ENCODE measurements at regions not wholly inside any gene's neighbourhood (a gene's known extent, or its start where the extent isn't known, plus 50 kb on each side); places are given as distances from the start of the nearest gene placed in this dataset.

- dilution Hi-C loops (cut with MboI; ENCODE audit: extremely low pct_ligation_motif_present, low sequenced_read_pairs) = no loop called here
- Histone ChIP-seq H3K9ac (replicated peaks; ENCODE audit: extremely low read depth, insufficient read depth, low read length) (no peak overlapping the region), H3K4me2 (ENCODE audit: insufficient read depth, low read length) (no peak overlapping the region), H3K9me3 (replicated peaks; ENCODE audit: control insufficient read depth, insufficient read depth, low read length) (peaks cover 2% of the 10 kb centered on the region), H4K20me1 (replicated peaks; ENCODE audit: control insufficient read depth, extremely low read depth, insufficient read depth, low read length) (no peaks in the 10 kb centered on the region), H3K4me1 (ENCODE audit: control insufficient read depth, extremely low read depth, insufficient read depth, low read length) (no peaks in the 10 kb centered on the region), H3K27me3 (ENCODE audit: control insufficient read depth in 2 of 2, insufficient read depth in 2 of 2, low read length in 2 of 2) (no peaks in the 10 kb centered on the region), H3K4me3 (replicated peaks in 1 of 3; ENCODE audit: insufficient read depth in 1 of 3, low read depth in 1 of 3, low read length in 3 of 3) (no peak overlapping the region), H3K27ac (ENCODE audit: insufficient read depth, low read depth, low read length) (no peak overlapping the region), H2AFZ (ENCODE audit: low read depth, low read length) (no peak overlapping the region), H3K79me2 (ENCODE audit: control insufficient read depth, insufficient read depth, low read length) (no peaks in the 10 kb centered on the region), H3K9me1 (replicated peaks; ENCODE audit: control insufficient read depth, extremely low read depth, insufficient read depth, low read length) (no peaks in the 10 kb centered on the region), H3K36me3 (ENCODE audit: control insufficient read depth in 2 of 2, extremely low read depth in 1 of 2, insufficient read depth in 2 of 2, low read length in 2 of 2) (no peaks in the 10 kb centered on the region)
- FAIRE-seq = no peak
- CTCF ChIA-PET = no interaction called here
- TF ChIP-seq FOS (IDR thresholded peaks at IDR 0.05; ENCODE audit: borderline replicate concordance, insufficient read depth, low read length) (no peak), CTCF (IDR thresholded peaks at IDR 0.05; ENCODE audit: extremely low read depth in 1 of 2, insufficient read depth in 1 of 2, low read depth in 1 of 2, low read length in 2 of 2) (no peak), MYC (IDR thresholded peaks at IDR 0.05; ENCODE audit: low read depth, low read length) (no peak), GATA2 (IDR thresholded peaks at IDR 0.05; ENCODE audit: insufficient read depth, insufficient read length, low read depth, low read length) (no peak), JUN (IDR thresholded peaks at IDR 0.05; ENCODE audit: borderline replicate concordance, insufficient read depth, insufficient read length, low read depth) (no peak), MAX (IDR thresholded peaks at IDR 0.05; ENCODE audit: insufficient read depth, insufficient read length) (no peak), EZH2 (IDR thresholded peaks at IDR 0.05; ENCODE audit: borderline replicate concordance, low read depth, low read length, severe bottlenecking) (no peak), POLR2A (IDR thresholded peaks at IDR 0.05; ENCODE audit: low read depth, low read length) (no peak), POLR2AphosphoS5 (IDR thresholded peaks at IDR 0.05; ENCODE audit: insufficient read depth, low read depth, low read length) (no peak)
- no peak for DNase-seq (ENCODE audit: low read depth, low spot score)
- BruUV-seq (replicated peaks) = no TSS peak
- intact Hi-C loops (cut with micrococcal nuclease) = no loop called here
- POLR2A ChIA-PET = no interaction called here
Measured at GRCh38 chr14:43591776-43592175, 915.3 kb downstream of the FSCB start.

Data from endothelial cell of umbilical vein (primary cell).